ENCODE measurements at regions not wholly inside any gene's neighbourhood (a gene's known extent, or its start where the extent isn't known, plus 50 kb on each side); places are given as distances from the start of the nearest gene placed in this dataset.

DNA sequence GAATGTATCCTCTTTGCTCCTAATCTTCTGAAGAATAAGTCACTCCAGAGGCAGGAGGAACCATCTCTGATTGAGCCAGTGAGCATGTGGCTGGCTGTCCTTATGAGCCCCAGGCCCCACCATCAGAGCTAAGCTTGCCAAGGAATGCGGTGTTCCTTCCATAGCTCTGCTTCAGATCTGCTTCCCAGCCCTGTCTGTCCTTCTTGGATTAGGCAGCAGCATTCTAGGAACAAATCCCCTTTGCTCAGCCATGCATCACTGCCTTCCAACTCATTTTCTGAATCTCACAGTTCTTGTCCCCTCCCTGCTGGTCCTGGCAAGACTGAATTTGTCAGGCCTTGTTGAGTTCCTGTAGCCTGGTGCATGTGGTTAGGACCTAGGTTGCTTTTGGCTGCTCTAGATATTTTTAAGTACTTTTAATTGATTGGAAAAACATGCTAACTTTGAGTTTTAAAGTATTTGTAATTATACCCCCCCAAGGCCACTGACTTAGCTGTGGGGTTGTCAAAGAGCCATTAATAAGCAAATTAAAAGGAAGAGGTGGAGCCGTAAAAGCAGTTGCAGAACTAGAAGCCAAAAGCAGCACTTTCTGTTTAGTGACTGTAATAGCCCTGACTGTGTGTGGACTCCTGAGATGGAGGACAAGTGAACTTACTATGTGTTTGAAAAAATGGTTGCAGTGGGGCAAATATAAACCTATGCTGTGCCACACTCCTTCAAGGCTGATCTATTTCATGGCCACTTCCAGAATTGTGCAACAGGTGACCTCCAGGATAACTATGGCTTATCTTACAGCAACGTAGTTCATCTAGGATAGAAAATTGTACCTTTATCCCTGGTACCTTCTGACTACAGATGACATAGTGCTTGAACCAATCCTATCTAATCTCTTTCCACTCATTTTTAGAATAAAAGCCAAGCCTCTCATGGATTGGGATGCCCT, 61.3 kb upstream of the BACH1 start:
- Histone ChIP-seq H2AFZ (ENCODE audit: low read length) (no peak overlapping the region), H3K27ac (replicated peaks; ENCODE audit: low read length) (peak overlapping the region; percentile 17), H2BK12ac (ENCODE audit: low read length) (no peak overlapping the region), H4K8ac (ENCODE audit: low read depth, low read length) (no peak overlapping the region), H3K23ac (ENCODE audit: low read depth, low read length, poor library complexity) (no peak overlapping the region), H3K79me1 (ENCODE audit: low read depth, low read length) (no peaks in the 10 kb centered on the region), H3K9ac (ENCODE audit: low read depth, low read length, poor library complexity) (no peak overlapping the region), H2BK15ac (ENCODE audit: low read length) (no peak overlapping the region), H3K27me3 (ENCODE audit: control insufficient read depth in 3 of 3, insufficient read depth in 3 of 3, low read depth in 1 of 3, low read length in 3 of 3) (peaks cover 0 to 5% (median 0%) of the 10 kb centered on the region in 3 experiments), H3K9me3 (replicated peaks in 1 of 2; ENCODE audit: control insufficient read depth in 2 of 2, insufficient read depth in 1 of 2, low read depth in 1 of 2, low read length in 2 of 2) (no peaks in the 10 kb centered on the region), H2BK5ac (ENCODE audit: low read length) (no peak overlapping the region), H3K4me3 (ENCODE audit: low read length in 2 of 2) (no peak overlapping the region), H3K4me1 (ENCODE audit: control insufficient read depth in 2 of 2, insufficient read depth in 1 of 2, low read depth in 1 of 2, low read length in 2 of 2) (peaks cover 0 to 3% of the 10 kb centered on the region in 2 donors), H3K4me2 (ENCODE audit: insufficient read depth, low read length, poor library complexity, severe bottlenecking) (no peak overlapping the region), H3K4ac (ENCODE audit: low read length) (no peak overlapping the region), H4K91ac (ENCODE audit: low read depth, low read length, poor library complexity) (no peak overlapping the region), H2AK5ac (ENCODE audit: low read depth, low read length) (no peak overlapping the region), H3K36me3 (replicated peaks in 1 of 2; ENCODE audit: control insufficient read depth in 2 of 2, insufficient read depth in 2 of 2, low read length in 2 of 2) (no peaks in the 10 kb centered on the region), H2BK120ac (ENCODE audit: low read depth, low read length) (no peak overlapping the region), H3K14ac (ENCODE audit: low read length) (no peak overlapping the region), H3K18ac (ENCODE audit: low read length) (no peak overlapping the region)
- WGBS, 2 donors (ENCODE audit: extremely low coverage in 2 of 2, insufficient read length in 2 of 2, insufficient replicate concordance in 1 of 2), result no CpG with 5 or more reads among the region's 3 CpGs
- peak; percentile 5 for DNase-seq (ENCODE audit: low spot score)

DNA sequence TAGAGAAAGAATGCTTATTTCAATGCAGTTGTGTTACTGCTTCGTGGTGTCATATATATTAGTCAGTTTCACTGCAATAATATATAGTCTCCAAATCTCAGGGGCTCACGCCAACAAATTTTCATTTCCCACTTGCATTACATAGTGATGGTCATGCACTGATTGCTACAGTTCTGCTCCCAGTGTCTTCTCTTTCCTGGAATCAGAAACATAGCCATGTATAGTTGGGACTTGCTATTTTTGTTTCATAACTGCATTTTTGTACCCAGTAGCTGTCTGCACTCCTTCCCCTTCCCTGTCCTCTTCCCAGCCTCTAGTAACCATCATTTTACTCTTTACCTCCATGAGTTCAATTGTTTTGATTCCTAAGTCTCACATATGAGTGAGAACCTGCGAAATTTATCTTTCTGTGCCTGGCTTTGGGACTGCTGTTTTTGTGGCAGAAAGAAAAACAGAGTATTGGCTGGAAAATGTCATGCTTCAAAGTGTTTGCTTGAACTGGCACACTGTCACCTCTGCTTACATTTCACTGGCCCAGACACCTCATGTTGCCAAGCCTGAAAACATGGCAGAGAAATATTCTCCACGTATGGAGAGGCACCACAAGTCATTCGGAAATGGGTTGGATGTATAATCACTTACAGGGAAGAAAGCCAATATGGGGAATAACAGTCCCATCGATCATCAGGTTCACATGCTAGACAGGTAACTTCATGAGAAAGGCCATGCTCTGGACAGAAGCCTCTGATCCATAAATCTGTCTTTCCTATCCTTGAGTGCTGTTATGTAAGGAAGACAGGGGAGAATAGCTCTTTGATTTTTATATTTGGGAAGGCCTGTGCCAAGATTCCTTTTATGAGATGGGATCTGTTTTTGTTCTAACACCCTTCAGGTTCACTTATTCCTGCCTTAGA, 60.4 kb upstream of the BACH1 start:
- no peak overlapping the region for H4K91ac ChIP-seq (ENCODE audit: low read depth, low read length, poor library complexity)
- H3K9me3 ChIP-seq (replicated peaks in 1 of 2; ENCODE audit: control insufficient read depth in 2 of 2, insufficient read depth in 1 of 2, low read depth in 1 of 2, low read length in 2 of 2), result no peaks in the 10 kb centered on the region
- H3K36me3 ChIP-seq (replicated peaks in 1 of 2; ENCODE audit: control insufficient read depth in 2 of 2, insufficient read depth in 2 of 2, low read length in 2 of 2), result no peaks in the 10 kb centered on the region
- H2AFZ ChIP-seq (ENCODE audit: low read length), result no peak overlapping the region
- no peak overlapping the region for H3K4me3 ChIP-seq (ENCODE audit: low read length in 2 of 2)
- no peak overlapping the region for H2BK12ac ChIP-seq (ENCODE audit: low read length)
- no peak overlapping the region for H2BK120ac ChIP-seq (ENCODE audit: low read depth, low read length)
- H2AK5ac ChIP-seq (ENCODE audit: low read depth, low read length), result no peak overlapping the region
- WGBS, 2 donors (ENCODE audit: extremely low coverage in 2 of 2, insufficient read length in 2 of 2, insufficient replicate concordance in 1 of 2), result no CpG with 5 or more reads among the region's 6 CpGs
- H3K18ac ChIP-seq (ENCODE audit: low read length), result no peak overlapping the region
- no peak overlapping the region for H2BK15ac ChIP-seq (ENCODE audit: low read length)
- no peak for DNase-seq (ENCODE audit: low spot score)
- no peaks in the 10 kb centered on the region for H3K79me1 ChIP-seq (ENCODE audit: low read depth, low read length)
- H3K14ac ChIP-seq (ENCODE audit: low read length), result no peak overlapping the region
- H4K8ac ChIP-seq (ENCODE audit: low read depth, low read length), result no peak overlapping the region
- no peak overlapping the region for H2BK5ac ChIP-seq (ENCODE audit: low read length)
- H3K4me1 ChIP-seq (ENCODE audit: control insufficient read depth in 2 of 2, insufficient read depth in 1 of 2, low read depth in 1 of 2, low read length in 2 of 2), result peaks cover 0 to 3% of the 10 kb centered on the region in 2 donors
- H3K4me2 ChIP-seq (ENCODE audit: insufficient read depth, low read length, poor library complexity, severe bottlenecking), result no peak overlapping the region
- peaks cover 0 to 5% (median 0%) of the 10 kb centered on the region in 3 experiments for H3K27me3 ChIP-seq (ENCODE audit: control insufficient read depth in 3 of 3, insufficient read depth in 3 of 3, low read depth in 1 of 3, low read length in 3 of 3)
- no peak overlapping the region for H3K4ac ChIP-seq (ENCODE audit: low read length)
- H3K23ac ChIP-seq (ENCODE audit: low read depth, low read length, poor library complexity), result no peak overlapping the region
- H3K27ac ChIP-seq (replicated peaks; ENCODE audit: low read length), result no peak overlapping the region
- H3K9ac ChIP-seq (ENCODE audit: low read depth, low read length, poor library complexity), result no peak overlapping the region

DNA sequence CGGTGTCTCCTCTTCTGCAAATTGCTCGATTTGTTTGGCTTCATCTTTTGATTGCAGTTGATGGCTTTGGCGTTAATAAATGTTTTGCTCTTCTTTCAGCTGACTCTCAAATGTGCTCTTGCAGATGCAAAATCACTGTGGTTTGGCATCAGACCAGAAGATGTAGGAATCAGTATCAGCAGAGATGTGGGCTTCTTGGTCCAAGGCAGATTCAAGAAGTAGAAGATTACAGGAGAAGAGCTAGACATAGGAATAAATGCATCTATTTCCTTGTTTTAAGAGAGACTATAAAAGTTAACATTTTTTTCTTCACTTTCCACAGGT, 59.8 kb upstream of the BACH1 start:
- H3K36me3 ChIP-seq (replicated peaks in 1 of 2; ENCODE audit: control insufficient read depth in 2 of 2, insufficient read depth in 2 of 2, low read length in 2 of 2), result no peaks in the 10 kb centered on the region
- H3K4ac ChIP-seq (ENCODE audit: low read length), result no peak overlapping the region
- H3K23ac ChIP-seq (ENCODE audit: low read depth, low read length, poor library complexity), result no peak overlapping the region
- H3K27ac ChIP-seq (replicated peaks; ENCODE audit: low read length), result no peak overlapping the region
- H3K79me1 ChIP-seq (ENCODE audit: low read depth, low read length), result no peaks in the 10 kb centered on the region
- no peak overlapping the region for H2BK5ac ChIP-seq (ENCODE audit: low read length)
- H3K14ac ChIP-seq (ENCODE audit: low read length), result no peak overlapping the region
- H2BK12ac ChIP-seq (ENCODE audit: low read length), result no peak overlapping the region
- peaks cover 0 to 5% (median 0%) of the 10 kb centered on the region in 3 experiments for H3K27me3 ChIP-seq (ENCODE audit: control insufficient read depth in 3 of 3, insufficient read depth in 3 of 3, low read depth in 1 of 3, low read length in 3 of 3)
- no peak for DNase-seq (ENCODE audit: low spot score)
- no peak overlapping the region for H3K4me3 ChIP-seq (ENCODE audit: low read length in 2 of 2)
- no peak overlapping the region for H4K8ac ChIP-seq (ENCODE audit: low read depth, low read length)
- no peak overlapping the region for H3K4me2 ChIP-seq (ENCODE audit: insufficient read depth, low read length, poor library complexity, severe bottlenecking)
- peaks cover 0 to 3% of the 10 kb centered on the region in 2 donors for H3K4me1 ChIP-seq (ENCODE audit: control insufficient read depth in 2 of 2, insufficient read depth in 1 of 2, low read depth in 1 of 2, low read length in 2 of 2)
- no peak overlapping the region for H2AFZ ChIP-seq (ENCODE audit: low read length)
- H2BK15ac ChIP-seq (ENCODE audit: low read length), result no peak overlapping the region
- no peak overlapping the region for H2AK5ac ChIP-seq (ENCODE audit: low read depth, low read length)
- no peak overlapping the region for H3K18ac ChIP-seq (ENCODE audit: low read length)
- H3K9me3 ChIP-seq (replicated peaks in 1 of 2; ENCODE audit: control insufficient read depth in 2 of 2, insufficient read depth in 1 of 2, low read depth in 1 of 2, low read length in 2 of 2), result no peaks in the 10 kb centered on the region
- no CpG with 5 or more reads among the region's 3 CpGs for WGBS, 2 donors (ENCODE audit: extremely low coverage in 2 of 2, insufficient read length in 2 of 2, insufficient replicate concordance in 1 of 2)
- H3K9ac ChIP-seq (ENCODE audit: low read depth, low read length, poor library complexity), result no peak overlapping the region
- no peak overlapping the region for H4K91ac ChIP-seq (ENCODE audit: low read depth, low read length, poor library complexity)
- no peak overlapping the region for H2BK120ac ChIP-seq (ENCODE audit: low read depth, low read length)

DNA sequence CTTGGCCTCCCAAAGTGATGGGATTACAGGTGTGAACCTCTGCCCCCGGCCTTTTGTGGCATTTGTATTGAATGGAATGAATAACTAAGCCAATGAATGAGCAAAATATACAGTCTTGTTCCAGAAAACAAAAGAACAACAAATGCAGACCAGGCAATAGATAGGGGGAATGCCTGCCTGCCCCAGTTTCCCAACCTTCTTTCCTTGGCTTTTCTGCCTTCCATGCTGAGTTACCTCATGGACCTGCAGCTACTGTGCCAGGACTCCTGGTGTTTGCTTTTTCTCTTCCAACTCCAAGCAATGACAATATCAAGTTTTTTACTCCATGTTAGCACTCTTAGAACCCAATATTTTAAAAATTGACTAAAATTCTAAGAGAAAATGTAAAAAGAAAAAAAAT, 58.6 kb upstream of the BACH1 start:
- Histone ChIP-seq H2BK12ac (ENCODE audit: low read length) (no peak overlapping the region), H4K8ac (ENCODE audit: low read depth, low read length) (no peak overlapping the region), H3K27ac (replicated peaks; ENCODE audit: low read length) (no peak overlapping the region), H2BK15ac (ENCODE audit: low read length) (no peak overlapping the region), H2BK5ac (ENCODE audit: low read length) (no peak overlapping the region), H3K4me1 (ENCODE audit: control insufficient read depth in 2 of 2, insufficient read depth in 1 of 2, low read depth in 1 of 2, low read length in 2 of 2) (peaks cover 0 to 3% of the 10 kb centered on the region in 2 donors), H3K36me3 (replicated peaks in 1 of 2; ENCODE audit: control insufficient read depth in 2 of 2, insufficient read depth in 2 of 2, low read length in 2 of 2) (no peaks in the 10 kb centered on the region), H3K27me3 (ENCODE audit: control insufficient read depth in 3 of 3, insufficient read depth in 3 of 3, low read depth in 1 of 3, low read length in 3 of 3) (peaks cover 0 to 5% (median 0%) of the 10 kb centered on the region in 3 experiments), H4K91ac (ENCODE audit: low read depth, low read length, poor library complexity) (no peak overlapping the region), H3K18ac (ENCODE audit: low read length) (no peak overlapping the region), H3K79me1 (ENCODE audit: low read depth, low read length) (no peaks in the 10 kb centered on the region), H3K4me3 (ENCODE audit: low read length in 2 of 2) (no peak overlapping the region), H3K9ac (ENCODE audit: low read depth, low read length, poor library complexity) (no peak overlapping the region), H2AFZ (ENCODE audit: low read length) (no peak overlapping the region), H3K23ac (ENCODE audit: low read depth, low read length, poor library complexity) (no peak overlapping the region), H3K14ac (ENCODE audit: low read length) (no peak overlapping the region), H3K4ac (ENCODE audit: low read length) (no peak overlapping the region), H2BK120ac (ENCODE audit: low read depth, low read length) (no peak overlapping the region), H3K9me3 (replicated peaks in 1 of 2; ENCODE audit: control insufficient read depth in 2 of 2, insufficient read depth in 1 of 2, low read depth in 1 of 2, low read length in 2 of 2) (no peaks in the 10 kb centered on the region), H2AK5ac (ENCODE audit: low read depth, low read length) (no peak overlapping the region), H3K4me2 (ENCODE audit: insufficient read depth, low read length, poor library complexity, severe bottlenecking) (no peak overlapping the region)
- no CpG with 5 or more reads among the region's 1 CpG for WGBS, 2 donors (ENCODE audit: extremely low coverage in 2 of 2, insufficient read length in 2 of 2, insufficient replicate concordance in 1 of 2)
- no peak for DNase-seq (ENCODE audit: low spot score)

All from neuronal stem cell (in vitro differentiated cells).